Esophagus squamous epithelium (tissue), 4 donors: ENCODE measurements at regions not wholly inside any gene's neighbourhood (a gene's known extent, or its start where the extent isn't known, plus 50 kb on each side); places are given as distances from the start of the nearest gene placed in this dataset.

ENCODE experiments used
- CTCF ChIP-seq, 6 experiments: fragments of 450-650 bp in 4 of 6; fragments of 200-600 bp in 2 of 6; sonication (generic) in 2 of 6; IDR thresholded peaks; one replicate each; pipeline ENCODE4 v1.5.1; 2016 to 2019; ENCODE audit warnings: antibody characterized with exemption in 6 of 6, mild to moderate bottlenecking in 4 of 6, moderate library complexity in 4 of 6
- POLR2A ChIP-seq, 4 donors: fragments of 450-650 bp; IDR thresholded peaks; one replicate each; pipeline ENCODE4 v1.6.1; 2017; ENCODE audit warnings: antibody characterized with exemption in 4 of 4, mild to moderate bottlenecking in 4 of 4, moderate library complexity in 3 of 4

DNA sequence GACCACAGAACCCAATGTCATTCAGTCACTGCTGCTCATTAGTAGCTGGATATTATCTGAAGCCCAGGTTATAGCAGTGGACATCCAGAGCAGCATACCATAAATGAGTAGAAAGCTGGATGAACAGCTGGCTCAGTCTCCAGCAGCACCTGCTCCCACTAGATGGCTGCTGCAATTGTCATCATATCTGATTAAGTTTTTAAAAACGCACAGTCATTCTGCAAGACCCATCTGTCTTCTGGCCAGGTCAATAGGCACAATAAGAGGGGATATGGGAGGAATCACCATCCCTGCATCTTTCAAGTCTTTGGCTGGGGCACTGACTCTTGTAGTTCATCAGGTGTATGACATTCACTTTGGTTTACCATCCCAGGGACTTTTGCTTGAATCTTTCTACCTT, 55.1 kb upstream of the XDH start:
- TF ChIP-seq CTCF (IDR thresholded peaks at IDR 0.05) = no peak
- TF ChIP-seq POLR2A (IDR thresholded peaks at IDR 0.05) = no peak
